Chondrocyte (in vitro differentiated cells): ENCODE measurements at regions not wholly inside any gene's neighbourhood (a gene's known extent, or its start where the extent isn't known, plus 50 kb on each side); places are given as distances from the start of the nearest gene placed in this dataset.
A peak's percentile ranks its signal among the peaks of the same experiment; 100 is the strongest.

Experiments
- DNase-seq: peaks from one replicate; pipeline ENCODE4 v3.0.0; 2021; ENCODE audit warnings: mixed read lengths, low spot score
- H3K27ac Mint-ChIP-seq: one replicate; pipeline ENCODE4 v1.8.0; 2021; ENCODE audit warnings: mild to moderate bottlenecking, moderate library complexity, mixed read lengths; ENCODE audit not compliant: unreplicated experiment
- H3K27me3 Mint-ChIP-seq: 2 replicates; pipeline ENCODE4 v1.8.0; 2021; ENCODE audit warnings: low read depth, mixed read lengths
- H3K36me3 Mint-ChIP-seq: 2 replicates; pipeline ENCODE4 v1.8.0; 2021; ENCODE audit warnings: low read depth, mixed read lengths
- H3K4me1 Mint-ChIP-seq: 2 replicates; pipeline ENCODE4 v1.8.0; 2021; ENCODE audit warnings: low read depth, mild to moderate bottlenecking, mixed read lengths
- H3K4me3 Mint-ChIP-seq: one replicate; pipeline ENCODE4 v1.8.0; 2021; ENCODE audit warnings: mild to moderate bottlenecking, moderate library complexity, mixed read lengths; ENCODE audit not compliant: unreplicated experiment
- H3K9me3 Mint-ChIP-seq: 2 replicates; pipeline ENCODE4 v1.8.0; 2021; ENCODE audit warnings: low read depth, mixed read lengths
- TF ChIP-seq, protein P1 (sequence below): fragments of 200-600 bp; sonication (generic); IDR thresholded peaks from 2 replicates; pipeline ENCODE4 v1.5.0; 2021; ENCODE audit warnings: antibody characterized with exemption, mild to moderate bottlenecking, moderate library complexity

DNA sequence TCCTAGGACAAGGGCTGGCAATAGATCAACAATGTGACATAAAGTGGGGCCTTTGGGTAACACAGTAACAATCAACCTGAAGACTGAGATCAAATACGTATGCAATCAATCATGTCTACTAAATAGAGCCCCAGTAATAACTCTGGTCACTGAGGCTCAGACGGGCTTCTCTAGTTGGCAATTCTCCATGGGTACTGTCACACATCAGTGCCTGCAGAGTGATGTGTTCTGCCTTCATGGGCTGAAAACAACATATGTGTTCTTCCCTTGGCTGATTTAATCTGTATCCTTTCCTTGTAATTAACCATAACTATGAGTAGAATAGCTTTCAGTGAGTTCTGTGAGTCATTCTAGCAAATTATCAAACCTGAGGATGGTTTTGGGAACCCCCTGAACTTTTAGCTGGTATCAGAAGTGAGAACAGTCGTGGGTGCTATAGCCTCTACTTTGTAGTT, 113.6 kb downstream of the TMCO5A start:
- Mint-ChIP-seq H3K27ac (no peak overlapping the region), H3K4me1 (peaks cover 34% of the 10 kb centered on the region), H3K4me3 (no peak overlapping the region), H3K9me3 (no peaks in the 10 kb centered on the region), H3K36me3 (no peaks in the 10 kb centered on the region), H3K27me3 (no peaks in the 10 kb centered on the region)
- DNase-seq: no peak
- TF ChIP-seq, protein P1, sequence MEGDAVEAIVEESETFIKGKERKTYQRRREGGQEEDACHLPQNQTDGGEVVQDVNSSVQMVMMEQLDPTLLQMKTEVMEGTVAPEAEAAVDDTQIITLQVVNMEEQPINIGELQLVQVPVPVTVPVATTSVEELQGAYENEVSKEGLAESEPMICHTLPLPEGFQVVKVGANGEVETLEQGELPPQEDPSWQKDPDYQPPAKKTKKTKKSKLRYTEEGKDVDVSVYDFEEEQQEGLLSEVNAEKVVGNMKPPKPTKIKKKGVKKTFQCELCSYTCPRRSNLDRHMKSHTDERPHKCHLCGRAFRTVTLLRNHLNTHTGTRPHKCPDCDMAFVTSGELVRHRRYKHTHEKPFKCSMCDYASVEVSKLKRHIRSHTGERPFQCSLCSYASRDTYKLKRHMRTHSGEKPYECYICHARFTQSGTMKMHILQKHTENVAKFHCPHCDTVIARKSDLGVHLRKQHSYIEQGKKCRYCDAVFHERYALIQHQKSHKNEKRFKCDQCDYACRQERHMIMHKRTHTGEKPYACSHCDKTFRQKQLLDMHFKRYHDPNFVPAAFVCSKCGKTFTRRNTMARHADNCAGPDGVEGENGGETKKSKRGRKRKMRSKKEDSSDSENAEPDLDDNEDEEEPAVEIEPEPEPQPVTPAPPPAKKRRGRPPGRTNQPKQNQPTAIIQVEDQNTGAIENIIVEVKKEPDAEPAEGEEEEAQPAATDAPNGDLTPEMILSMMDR: no peak

DNA sequence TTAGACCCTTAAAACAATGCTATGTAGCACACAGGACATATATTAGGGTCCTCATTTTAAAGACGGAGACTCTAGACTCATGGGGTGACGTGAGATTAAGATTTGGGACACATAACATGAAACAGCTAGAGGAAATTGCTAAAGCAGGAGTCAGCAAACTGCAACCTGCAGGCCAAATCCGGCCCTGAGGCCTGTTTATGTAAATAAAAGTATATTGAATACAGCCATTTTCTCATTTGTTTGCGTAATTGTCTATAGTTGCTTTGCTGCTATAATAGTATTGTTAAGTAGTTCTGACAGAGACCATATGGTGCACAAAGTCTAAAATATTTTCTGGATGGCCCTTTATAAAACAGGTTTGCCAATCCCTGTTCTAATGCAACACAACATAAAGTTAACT, 115.5 kb downstream of the TMCO5A start:
- no peak for DNase-seq
- TF ChIP-seq, protein P1: no peak
- H3K27me3 Mint-ChIP-seq: no peaks in the 10 kb centered on the region
- H3K27ac Mint-ChIP-seq: no peak overlapping the region
- no peaks in the 10 kb centered on the region for H3K36me3 Mint-ChIP-seq
- no peak overlapping the region for H3K4me3 Mint-ChIP-seq
- no peaks in the 10 kb centered on the region for H3K9me3 Mint-ChIP-seq
- H3K4me1 Mint-ChIP-seq: peaks cover 38% of the 10 kb centered on the region

DNA sequence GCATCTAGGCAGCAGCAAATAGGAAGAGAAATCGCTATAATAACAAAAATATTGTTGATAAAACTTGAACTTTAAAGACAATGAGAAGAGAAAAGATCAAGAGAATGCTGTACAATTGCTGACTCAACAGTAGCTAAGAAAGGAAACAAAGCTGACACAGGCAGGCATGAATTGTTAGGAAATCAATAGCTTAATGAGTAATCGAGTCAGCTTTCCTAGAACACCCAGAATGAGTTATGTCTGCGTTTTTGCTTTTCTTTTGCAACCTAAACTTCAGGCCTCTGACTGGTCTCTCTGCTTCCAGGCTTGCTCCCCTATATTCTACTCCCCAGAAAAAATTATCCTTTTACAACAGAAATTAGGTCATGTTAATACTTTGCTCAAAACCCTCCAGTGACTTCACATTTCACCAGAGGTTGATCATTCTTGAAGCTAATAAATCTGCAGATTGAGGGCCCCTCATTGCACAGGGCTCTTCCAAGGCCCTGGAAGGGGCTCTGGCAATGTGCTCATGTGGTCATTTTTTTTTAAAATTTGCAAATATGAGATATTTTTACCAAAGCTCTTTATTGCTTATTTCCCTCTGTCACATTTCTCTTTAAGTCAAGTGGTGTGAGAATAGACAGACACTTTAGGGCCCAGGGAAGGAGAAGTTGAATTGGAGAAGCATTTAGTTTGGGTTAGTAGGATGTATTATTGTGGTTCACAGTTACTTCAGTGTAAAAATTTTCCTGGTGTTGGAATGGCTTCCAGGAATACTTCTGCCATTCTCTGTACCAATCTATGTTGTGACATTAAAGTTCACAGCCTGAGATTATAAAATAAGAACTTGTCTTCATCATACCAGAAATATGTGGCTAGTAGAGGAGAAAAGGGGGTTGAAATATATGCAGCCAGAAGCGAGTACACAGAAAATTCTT, 116.3 kb downstream of the TMCO5A start:
- Mint-ChIP-seq H3K4me1 (peaks cover 43% of the 10 kb centered on the region), H3K27ac (peak overlapping the region; percentile 22), H3K9me3 (no peaks in the 10 kb centered on the region), H3K27me3 (no peaks in the 10 kb centered on the region), H3K4me3 (no peak overlapping the region), H3K36me3 (no peaks in the 10 kb centered on the region)
- no peak for DNase-seq
- TF ChIP-seq, protein P1: no peak

DNA sequence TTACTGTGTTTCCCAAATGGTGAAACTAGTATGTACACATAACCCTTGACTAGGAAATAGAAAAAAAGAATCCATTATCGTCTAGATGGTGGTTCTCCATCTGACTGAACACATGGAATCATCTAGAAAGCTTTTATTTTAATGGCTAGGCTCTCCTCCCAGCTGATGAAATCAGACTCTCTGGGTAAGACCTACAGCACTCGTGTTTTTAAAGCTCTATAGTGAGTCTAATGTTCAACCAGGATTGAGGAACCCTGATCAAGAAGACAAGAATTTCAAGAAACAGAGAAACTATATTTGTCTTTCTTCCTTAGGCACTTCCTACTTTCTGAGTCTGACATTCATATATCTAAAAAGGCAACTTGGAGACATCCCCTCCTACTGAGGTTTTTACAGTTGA, 118.8 kb downstream of the TMCO5A start:
- Mint-ChIP-seq H3K4me1 (peaks cover 42% of the 10 kb centered on the region), H3K27me3 (no peaks in the 10 kb centered on the region), H3K9me3 (no peaks in the 10 kb centered on the region), H3K27ac (peak overlapping the region; percentile 82), H3K4me3 (no peak overlapping the region), H3K36me3 (no peaks in the 10 kb centered on the region)
- no peak for DNase-seq
- TF ChIP-seq, protein P1: no peak

DNA sequence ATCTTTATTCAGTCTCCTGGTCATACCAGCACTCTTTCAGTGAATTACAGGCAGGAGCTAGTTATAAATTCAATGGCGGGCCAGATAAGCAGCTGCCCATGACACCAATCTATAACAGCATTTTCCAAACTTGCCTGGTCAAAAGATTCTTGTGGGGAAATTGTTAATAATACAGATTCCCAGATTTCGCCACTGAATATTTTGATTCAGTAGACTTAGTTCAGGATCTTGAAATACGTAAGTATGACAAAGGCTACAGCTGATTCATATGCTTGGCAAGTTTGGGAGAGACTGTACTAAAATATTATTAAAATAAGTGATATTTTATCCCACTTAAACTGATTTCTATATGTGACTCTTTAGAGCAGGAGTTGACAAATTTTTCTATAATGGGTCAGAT, 119.3 kb downstream of the TMCO5A start:
- H3K36me3 Mint-ChIP-seq: no peaks in the 10 kb centered on the region
- H3K4me1 Mint-ChIP-seq: peaks cover 47% of the 10 kb centered on the region
- H3K4me3 Mint-ChIP-seq: no peak overlapping the region
- H3K27me3 Mint-ChIP-seq: no peaks in the 10 kb centered on the region
- TF ChIP-seq, protein P1: no peak
- H3K9me3 Mint-ChIP-seq: no peaks in the 10 kb centered on the region
- H3K27ac Mint-ChIP-seq: no peak overlapping the region
- no peak for DNase-seq
